ENCODE measurements at regions not wholly inside any gene's neighbourhood (a gene's known extent, or its start where the extent isn't known, plus 50 kb on each side); places are given as distances from the start of the nearest gene placed in this dataset.

DNA sequence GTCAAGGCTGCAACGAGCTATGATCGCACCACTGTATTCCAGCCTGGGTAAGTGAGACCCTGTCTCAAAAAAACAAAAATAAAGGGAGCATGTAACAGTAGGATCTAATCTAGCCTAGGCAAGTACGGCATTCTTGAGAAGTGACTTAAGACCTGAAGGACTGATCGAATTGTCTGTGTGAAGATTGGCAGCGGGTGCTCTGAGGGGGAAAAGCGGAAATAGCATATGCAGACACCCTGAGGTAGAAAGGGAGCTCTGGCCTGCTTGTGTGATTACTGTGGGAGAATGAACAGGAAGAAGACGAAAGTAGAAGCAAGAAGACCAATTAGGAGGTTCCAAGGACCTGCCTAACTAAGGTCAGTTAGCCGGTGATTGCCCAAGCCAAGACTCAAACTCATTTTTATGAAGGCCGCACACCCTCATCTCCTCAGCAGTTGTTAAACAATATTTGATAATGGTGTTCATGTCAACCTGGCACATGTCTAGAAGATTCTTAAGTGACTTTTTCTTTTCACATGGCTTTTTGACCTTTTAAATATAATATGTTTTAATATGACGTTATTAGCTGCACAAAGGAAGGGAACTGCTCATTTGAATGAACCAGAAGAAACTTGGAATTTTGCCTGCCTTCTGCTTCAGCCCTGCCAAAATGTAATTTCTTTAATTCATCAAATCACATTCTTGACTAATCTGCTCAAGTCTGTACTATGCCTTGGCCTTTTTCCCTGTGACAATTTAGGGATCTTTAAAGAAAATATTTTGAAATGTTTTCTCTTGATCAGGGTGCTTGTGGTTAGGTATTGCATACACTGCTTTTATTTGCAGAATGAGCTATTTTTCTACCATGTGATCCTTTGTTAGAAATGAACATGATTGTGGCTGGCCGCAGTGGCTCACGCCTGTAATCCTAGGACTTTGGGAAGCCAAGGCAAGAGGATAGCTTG is 289.2 kb upstream of the DMRT1 start:
- DNase-seq, result no peak

DNA sequence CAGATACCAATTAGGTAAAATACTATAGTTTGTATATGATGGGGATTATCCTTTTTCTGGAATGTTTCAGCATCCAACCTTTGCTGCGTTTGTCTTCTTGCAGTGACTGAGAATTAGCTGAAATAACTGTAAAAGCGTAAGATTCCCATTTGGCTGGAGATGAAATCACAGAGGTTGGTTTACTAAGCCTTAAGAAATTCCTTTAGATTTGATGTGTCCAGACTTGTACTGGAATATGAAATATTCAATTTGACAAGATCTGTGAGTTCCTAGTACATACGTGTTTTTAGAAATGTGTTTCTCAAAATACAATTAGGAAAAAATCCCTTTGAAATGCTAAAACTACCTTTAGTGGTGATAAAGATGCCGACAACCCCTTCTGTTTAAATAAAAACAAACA is 286.0 kb upstream of the DMRT1 start:
- no peak for DNase-seq

DNA sequence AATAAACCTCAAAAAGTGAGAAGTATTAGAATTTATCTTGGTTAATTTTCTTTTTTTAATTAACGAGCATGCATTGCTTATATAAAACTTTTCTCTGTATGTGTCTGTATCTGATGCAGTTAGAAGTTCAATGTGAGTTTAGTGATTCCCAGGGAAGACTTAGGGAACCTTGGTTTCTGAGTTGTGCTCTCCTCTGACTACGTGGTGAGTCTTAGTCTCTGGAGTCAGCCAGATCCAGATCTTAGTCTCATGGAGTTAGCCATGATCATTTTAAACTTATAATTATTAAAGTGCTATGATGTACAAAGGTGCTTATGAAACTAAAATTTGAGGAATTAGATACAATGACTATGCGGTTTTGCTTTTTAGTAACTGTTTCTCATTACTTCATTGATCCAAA is 285.3 kb upstream of the DMRT1 start:
- DNase-seq, result no peak

DNA sequence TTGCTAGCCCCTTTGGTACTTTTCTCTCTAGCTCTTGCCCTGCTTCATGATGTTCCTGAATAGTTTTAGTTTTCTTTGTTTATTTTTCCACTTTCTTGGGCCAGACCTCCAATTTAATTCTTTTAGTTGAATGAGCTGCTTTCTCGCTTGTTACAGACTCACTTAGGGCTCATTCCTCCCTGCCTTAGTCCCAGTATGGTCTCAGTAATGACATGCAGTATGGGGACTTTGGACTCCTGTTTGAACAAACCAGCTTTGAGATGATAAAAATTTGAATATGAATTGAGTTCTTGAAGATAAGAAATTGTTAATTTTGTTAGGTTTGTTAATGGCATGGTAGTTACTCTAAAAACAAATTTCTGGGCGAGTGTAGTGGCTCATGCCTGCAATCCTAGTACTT is 284.8 kb upstream of the DMRT1 start:
- DNase-seq, result no peak

DNA sequence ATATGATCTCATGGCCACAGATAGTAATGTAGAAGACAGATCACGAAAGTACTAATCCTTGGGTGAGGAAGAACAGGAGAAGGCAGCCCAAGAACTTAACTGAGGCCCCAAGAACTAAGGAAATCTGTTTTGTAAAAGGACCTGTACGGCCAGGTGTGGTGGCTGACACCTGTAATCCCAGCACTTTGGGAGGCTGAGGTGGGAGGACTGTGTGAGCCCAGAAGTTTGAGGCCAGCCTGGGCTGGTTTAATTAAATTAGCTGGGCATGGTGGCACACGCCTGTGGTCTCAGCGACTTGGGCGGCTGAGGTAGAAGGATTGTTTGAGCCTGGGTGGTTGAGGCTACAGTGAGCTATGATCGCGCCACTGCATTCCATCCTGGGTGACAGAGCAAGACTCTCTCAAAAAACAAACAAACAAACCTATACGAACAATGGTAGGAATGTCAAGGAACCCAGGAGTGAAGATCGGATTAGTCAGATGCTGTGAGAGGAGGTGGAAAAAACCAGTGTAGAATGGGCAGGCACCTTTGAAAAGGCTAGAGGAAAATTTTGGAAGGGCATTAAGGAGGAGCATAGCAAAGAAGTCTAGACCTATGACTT is 283.8 kb upstream of the DMRT1 start:
- DNase-seq, result no peak

DNA sequence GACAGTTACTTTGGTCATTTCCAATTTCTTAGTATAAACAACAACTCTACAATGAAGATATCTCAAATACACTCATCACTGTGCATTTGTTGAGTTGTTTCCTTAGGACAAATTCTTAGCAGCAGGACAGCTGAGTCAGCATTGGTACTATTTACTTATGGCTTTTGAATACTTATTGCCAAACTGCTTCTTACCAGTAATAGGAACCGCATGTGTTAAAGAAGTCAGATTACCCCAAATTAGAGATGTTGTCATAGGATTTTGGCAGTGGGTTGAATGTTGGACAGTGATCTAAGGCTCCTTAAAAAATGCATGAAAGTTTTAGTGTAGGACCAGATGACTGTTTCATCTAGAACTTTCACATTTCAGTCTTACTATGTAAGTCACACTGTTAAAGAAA is 280.1 kb upstream of the DMRT1 start:
- no peak for DNase-seq

DNA sequence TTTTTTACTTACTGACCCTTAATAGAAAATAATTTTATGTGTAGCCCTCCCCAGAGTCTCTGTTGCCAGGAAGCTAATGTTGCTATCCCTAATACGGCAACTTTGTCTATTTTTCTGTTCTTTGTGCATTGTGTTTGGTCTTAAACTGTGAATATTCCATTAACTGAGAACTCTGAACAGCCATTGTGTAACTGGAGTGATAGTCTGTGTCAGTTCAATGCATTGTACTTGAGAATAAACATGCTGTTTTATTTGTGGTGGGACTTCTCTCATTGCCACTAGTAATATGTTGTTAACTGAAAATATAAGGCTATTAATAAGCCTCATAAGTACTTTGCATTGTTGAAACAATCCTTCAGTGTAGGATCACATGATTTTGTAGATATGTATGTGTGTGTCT is 278.3 kb upstream of the DMRT1 start:
- no peak for DNase-seq

DNA sequence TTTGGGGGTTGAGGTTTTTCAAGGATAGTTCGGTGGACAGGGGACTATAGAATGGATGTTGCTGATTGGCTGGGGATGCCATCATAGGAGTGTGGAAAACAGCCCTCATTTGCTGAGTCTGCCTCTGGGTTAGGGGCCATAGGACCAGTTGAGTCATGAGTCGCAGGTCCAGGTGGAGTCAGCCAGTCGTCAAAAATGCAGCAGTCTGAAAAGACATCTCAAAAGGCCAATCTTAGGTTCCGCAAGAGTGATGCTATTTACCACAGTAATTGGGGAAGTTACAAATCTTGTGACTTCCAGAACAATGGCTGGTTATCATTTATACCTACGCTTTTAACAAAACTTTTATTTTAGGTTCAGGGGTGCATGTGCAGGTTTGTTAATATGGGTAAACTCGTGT is 276.0 kb upstream of the DMRT1 start:
- DNase-seq, result no peak

DNA sequence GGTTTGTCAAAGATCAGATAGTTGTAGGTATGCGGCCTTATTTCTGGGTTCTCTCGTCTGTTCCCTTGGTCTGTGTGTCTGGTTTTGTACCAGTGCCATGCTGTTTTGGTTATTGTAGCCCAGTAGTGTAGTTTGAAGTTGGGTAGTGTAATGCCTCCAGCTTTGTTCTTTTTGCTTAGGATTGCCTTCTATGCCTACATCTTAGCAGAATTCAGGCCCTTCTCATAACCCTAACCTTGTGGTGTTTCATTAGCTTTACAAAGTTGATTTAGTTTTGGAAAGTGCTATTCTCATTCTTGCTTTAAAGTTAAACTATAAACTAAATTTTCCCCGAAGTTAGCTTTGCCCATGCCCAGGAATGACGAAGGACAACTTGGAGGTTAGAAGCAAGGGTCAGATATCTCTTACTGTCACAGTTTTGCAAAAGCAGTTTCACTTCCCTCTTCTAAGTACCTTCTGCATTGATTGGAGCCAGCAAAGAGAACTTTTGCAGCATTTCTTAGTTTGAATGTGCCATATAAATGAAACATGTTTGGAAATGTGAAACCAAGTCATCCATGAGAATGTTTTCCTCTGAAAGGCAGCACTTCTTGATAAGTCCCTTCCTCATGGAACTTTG is 274.3 kb upstream of the DMRT1 start:
- no peak for DNase-seq

DNA sequence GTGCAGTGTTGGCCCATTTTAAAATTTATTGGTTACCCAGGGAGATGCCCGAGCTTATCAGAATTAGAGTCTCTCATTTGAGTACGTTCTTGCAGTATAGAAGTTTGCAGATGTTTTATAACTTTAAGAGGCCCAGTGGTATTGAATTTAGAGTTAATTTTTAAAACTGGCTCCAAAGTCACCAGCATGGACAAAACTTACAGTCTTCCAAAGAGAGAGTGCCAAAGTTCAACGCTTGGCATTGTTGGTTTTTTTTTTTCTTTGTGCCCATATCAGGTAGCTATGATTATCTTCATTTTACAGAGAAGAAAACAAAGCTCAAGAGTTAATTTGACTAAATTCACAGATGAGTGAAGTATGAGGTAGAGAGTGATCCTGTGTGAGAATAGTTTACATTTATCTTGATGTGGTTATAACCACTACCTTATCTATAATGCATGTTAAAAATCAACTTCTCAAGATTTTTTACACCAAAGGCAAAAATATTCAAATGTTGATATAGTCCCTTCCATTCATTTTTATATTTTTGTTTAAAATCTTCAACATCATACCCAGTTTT is 273.7 kb upstream of the DMRT1 start:
- DNase-seq, result no peak

DNA sequence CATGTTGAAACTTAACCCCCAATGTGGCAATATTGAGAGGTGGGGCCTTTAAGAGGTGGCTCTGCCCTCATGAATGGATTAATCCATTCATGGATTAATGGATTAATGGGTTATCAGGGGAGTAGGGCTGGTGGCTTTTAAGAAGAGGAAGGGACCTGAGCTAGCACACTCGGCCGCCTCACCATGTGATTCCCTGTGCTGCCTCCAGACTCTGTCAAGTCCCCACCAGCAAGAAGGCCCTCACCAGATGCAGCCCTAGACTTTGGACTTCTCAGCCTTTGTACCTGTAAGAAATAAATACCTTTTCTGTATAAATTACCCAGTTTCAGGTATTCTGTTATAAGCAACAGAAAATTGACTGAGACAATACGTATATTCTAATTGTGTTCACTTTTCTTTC is 272.2 kb upstream of the DMRT1 start:
- DNase-seq, result no peak

DNA sequence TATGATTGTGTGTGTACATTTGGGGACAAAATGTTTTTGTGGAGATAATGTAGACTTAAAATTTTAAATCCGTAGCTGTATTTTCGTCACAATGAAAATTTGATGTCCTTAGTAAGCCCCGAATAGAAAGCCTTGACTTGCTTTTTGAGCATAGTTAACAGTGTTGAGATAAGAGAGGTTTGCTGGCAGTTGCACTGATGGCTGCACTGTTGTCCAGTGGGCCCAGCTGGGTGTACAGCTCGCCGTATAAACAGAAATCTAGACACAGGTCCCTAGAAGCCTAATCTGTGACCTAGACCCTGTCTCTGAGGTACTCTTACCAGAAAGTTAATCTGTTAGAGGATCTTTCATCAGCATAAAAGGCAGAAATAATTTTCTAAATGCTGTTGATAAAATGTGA is 271.3 kb upstream of the DMRT1 start:
- DNase-seq, result no peak

DNA sequence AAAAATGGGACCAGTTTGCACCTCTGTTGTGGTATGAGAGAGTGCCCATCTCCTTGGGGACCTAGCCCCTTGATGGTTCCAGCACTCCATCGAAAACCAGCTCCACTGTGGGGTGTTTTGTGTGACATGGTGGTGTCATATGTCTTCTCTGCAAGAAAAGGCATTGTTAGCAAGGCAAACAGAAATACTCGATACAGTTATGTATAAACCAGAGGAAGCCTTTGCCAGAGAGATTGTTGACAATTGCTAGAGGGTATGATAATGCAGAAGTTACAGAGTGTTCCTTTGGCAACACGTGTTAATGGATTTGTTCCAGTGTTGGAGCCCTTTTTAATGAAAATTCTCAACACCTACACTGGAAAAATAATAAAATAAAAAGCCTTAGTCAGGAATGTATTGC is 270.4 kb upstream of the DMRT1 start:
- no peak for DNase-seq

DNA sequence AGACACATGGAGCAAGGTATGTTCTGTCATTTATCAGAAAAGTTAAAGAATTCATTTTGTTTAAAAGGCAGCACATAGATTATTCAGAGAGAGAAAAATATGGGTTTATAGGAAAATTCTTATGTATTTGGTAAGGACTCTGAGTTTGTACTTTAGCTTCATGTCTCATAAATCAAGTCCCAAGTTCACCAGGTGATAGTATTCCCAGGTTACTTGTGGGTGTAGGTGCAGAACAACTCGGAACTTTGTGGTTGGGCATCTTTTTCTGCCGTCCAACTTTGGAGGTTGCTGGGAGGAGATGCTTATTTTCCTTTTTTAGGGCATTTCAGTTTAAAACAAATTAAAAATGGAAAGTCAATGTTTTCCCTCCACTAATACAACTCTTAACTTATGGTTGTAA is 269.8 kb upstream of the DMRT1 start:
- DNase-seq, result no peak

DNA sequence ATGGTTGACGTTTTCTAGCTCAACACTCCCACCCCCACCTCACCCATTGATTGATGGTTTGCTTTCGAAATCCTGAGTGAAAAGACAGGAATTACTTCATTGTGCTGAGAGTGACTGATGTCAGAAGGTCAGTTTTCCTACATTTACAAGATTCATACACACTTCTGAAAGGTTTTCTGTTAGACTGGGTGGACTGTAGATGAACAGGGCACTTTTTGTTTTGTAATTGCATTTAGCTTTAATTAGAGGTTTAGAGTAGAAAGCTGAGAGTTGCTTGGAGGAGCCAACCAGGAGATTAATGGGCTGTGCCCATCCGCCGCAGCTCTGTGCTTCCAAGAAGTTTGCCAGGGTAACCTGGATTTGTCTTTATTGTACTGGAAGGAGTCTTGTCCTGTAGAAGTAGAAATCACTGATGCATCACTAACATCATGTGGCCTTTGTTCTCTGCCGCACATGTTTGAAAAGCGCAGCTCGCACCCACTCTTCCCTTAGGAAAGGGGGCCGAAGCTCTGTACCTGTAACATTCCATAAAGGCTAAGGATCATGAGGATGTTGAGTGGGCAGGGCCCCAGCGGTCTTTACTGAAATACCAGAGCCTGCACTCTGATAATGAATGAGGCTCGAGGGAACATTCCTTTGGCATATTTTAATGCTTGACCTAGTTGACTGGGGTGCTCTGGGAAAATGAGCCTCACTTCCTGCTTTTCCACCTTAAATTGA is 267.6 kb upstream of the DMRT1 start:
- DNase-seq, result no peak

DNA sequence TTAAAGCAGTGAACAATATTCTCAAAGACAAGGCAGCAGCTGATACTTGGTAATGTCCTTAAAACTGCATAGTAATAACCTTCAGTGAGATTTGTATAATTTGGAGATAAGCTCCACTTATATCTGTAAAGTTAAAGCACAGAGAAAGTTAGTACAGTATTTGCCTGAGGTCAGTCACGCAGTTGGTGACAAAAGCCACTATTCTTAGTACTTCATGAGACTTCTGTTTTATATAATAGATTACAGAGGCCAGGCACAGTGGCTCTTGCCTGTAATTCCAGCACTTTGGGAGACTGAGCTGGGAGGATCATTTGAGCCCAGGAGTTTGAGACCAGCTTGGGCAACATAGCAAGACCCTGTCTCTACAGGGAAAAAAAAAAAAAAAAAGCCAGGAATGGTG is 266.4 kb upstream of the DMRT1 start:
- no peak for DNase-seq

DNA sequence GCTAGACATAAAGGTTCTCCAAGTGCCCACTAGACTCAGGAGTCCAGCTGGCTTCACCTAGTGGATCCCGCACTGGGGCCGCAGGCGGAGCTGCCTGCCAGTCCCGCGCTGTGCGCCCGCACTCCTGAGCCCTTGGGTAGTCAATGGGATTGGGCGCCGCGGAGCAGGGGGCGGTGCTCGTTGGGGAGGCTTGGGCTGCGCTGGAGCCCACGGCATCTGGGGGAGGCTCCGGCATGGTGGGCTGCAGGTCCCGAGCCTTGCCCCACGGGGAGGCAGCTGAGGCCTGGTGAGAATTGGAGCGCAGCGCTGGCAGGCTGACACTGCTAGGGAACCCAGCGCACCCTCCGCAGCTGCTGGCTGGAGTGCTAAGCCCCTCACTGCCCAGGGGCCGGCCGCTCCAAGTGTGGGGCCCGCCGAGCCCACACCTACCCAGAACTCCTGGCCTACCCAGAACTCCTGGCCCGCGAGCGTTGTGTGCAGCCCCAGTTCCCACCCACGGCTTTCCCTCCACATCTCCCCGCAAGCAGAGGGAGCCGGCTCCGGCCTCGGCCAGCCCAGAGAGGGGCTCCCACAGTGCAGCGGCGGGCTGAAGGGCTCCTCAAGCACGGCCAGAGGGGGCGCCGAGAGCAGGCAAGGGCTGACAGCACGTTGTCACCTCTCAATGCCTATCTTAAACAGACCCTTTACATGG is 260.7 kb upstream of the DMRT1 start:
- no peak for DNase-seq

DNA sequence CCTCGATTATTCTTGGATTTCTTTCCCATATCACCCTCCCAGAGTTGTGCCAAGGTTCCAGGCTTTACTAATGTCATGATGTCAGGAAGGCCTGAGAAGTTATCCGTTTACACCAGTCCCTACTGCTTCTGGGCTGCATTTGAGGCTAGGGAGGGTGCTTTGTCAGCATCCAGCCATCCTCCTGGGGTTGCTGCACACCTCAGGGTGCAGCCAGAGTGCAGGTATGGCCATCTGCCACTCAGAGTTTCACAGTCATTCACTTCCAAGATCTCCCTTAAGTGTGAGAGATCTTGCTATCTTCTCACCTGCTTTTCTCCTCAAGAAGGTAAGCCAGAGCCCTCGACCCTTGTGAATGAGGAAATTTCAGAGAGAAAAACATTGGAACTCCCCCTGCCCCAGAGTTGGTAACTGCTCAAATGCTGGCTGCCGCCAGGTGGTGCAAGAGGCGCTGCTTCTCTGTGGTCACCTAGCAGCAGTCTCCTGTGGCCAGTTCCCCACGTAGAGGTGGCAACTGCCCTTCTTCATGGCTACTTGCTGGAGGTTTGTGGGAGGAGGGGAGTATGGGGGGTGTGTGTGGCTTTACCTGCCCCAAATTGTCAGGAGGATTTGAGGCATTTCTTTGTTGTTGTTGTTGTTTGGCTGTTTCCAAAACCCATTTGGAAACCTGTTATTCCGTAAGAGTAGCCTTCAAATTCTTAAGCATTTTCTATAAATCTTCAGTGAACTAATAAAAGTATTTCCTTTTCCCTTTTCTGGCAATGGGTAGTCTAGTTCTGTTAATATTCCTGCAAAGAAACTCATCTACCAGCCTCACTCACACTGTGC is 259.6 kb upstream of the DMRT1 start:
- no peak for DNase-seq

DNA sequence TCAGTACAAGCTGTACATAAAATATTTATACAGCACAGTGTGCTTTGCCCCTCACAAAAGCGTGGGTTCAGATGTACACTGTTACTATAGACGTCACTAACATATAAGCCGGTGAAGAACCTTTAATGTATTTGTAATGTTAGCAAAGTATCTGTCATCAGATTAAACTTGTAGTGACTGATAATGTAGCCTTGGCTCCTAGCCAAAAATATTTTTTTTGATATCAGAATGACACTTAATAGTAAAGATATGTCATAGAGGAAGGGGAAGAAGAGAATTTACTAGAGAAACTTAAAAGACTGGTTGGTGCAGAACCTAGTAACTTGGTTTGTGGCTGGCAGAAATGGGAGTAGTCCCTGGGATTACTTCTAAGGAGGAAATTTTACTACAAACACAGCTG is 258.7 kb upstream of the DMRT1 start:
- DNase-seq, result no peak

DNA sequence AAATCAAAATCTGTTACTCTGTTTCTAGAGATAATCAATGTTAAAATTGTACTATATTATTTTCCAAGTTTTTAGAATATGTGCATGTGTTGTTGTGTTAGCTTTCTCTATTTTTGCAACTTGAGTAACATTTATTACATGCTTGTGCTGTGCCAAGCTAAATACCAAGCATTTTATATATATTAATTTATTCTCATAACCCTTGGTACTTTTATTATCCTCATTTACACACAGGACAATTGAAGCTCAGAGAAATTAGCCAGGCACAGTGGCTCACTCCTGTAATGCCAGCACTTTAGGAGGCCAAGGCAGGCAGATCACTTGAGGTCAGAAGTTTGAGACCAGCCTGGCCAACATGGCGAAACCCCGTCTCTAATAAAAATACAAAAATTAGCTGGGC is 254.0 kb upstream of the DMRT1 start:
- DNase-seq, result no peak

DNA sequence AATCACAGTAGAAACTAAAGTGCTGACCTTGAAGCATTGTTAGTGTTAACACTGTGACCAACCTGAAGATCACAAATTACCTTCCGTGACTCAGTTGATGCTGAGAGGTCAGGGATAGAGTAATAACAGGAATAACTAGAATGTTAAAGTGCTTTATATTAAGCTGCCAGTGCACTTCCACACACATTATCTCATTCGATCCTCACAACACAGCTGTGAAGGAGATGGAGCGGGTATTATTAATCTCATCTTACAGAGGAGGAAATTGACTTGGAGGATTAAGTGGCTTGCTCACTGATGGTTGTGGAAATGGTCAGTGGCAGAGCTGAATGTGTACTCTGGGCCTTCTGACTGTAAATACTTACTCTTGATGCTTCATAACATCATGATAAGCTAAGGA is 252.5 kb upstream of the DMRT1 start:
- DNase-seq, result no peak

DNA sequence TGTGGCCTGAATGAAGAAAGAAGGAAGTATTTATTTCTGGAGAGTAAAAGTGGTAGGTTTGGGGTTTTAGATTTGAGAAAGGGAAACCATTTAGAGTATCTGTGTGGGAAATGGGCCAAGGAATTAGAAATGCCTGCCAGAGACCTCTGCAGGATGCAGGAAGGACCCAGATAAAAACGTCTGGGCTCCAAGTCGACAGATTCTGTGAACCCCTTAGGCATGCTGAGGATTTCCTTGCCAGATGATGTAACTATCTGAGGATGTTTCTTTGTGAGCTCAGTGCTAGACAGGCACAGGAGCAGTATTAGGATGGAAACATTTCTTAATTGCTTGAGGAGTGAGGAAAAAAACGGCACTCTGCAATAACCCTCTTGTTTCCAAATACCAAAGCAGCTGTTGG is 251.8 kb upstream of the DMRT1 start:
- DNase-seq, result no peak

All from activated CD4-positive, alpha-beta T cell treated with anti-CD3 and anti-CD28 coated beads, Interleukin-2, amount 50 U/mL, for 48 hours (primary cell).